ENCODE measurements at regions not wholly inside any gene's neighbourhood (a gene's known extent, or its start where the extent isn't known, plus 50 kb on each side); places are given as distances from the start of the nearest gene placed in this dataset.

- in situ Hi-C loops (cut with HindIII; ENCODE audit: low sequenced_read_pairs), result no loop called here
- DNase-seq (ENCODE audit: low read depth), result no peak
- TF ChIP-seq, protein P1, sequence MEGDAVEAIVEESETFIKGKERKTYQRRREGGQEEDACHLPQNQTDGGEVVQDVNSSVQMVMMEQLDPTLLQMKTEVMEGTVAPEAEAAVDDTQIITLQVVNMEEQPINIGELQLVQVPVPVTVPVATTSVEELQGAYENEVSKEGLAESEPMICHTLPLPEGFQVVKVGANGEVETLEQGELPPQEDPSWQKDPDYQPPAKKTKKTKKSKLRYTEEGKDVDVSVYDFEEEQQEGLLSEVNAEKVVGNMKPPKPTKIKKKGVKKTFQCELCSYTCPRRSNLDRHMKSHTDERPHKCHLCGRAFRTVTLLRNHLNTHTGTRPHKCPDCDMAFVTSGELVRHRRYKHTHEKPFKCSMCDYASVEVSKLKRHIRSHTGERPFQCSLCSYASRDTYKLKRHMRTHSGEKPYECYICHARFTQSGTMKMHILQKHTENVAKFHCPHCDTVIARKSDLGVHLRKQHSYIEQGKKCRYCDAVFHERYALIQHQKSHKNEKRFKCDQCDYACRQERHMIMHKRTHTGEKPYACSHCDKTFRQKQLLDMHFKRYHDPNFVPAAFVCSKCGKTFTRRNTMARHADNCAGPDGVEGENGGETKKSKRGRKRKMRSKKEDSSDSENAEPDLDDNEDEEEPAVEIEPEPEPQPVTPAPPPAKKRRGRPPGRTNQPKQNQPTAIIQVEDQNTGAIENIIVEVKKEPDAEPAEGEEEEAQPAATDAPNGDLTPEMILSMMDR (IDR thresholded peaks at IDR 0.05; ENCODE audit: low read depth, low read length, missing control alignments), result no peak
These were observed 151.0 kb downstream of the SUDS3 start for GRCh38 chr12:118527310-118527709.

DNA sequence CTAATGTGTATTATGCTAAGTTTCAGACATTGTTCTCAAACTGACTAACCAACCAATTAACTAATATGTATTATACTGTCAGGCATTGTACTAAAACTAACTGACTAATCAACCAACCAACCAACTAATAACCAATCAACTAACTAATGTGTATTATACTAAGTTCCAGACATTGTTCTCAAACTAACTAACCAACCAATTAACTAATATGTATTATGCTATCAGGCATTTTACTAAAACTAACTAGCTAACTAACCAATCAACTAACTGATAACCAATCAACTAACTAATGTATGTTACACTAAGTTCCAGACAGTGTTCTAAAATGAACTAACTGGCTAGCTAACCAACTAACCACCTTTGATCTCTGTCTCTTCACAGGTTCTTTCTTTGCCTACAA is 152.3 kb downstream of the SUDS3 start:
- in situ Hi-C loops (cut with HindIII; ENCODE audit: low sequenced_read_pairs), result no loop called here
- TF ChIP-seq, protein P1 (IDR thresholded peaks at IDR 0.05; ENCODE audit: low read depth, low read length, missing control alignments), result no peak
- no peak for DNase-seq (ENCODE audit: low read depth)
- no peak overlapping the region for H3K4me3 ChIP-seq (ENCODE audit: low read depth, low read length)

More at GRCh38 chr12:118527310-118527709, 151.0 kb downstream of the SUDS3 start:
- H3K4me3 ChIP-seq (ENCODE audit: low read depth, low read length), result no peak overlapping the region

GRCh38 chr12:118534003-118534402 is 157.6 kb downstream of the SUDS3 start:
- no peak overlapping the region for H3K4me3 ChIP-seq (ENCODE audit: low read depth, low read length)
- TF ChIP-seq, protein P1 (IDR thresholded peaks at IDR 0.05; ENCODE audit: low read depth, low read length, missing control alignments), result no peak
- DNase-seq (ENCODE audit: low read depth), result no peak
- in situ Hi-C loops (cut with HindIII; ENCODE audit: low sequenced_read_pairs), result no loop called here

DNA sequence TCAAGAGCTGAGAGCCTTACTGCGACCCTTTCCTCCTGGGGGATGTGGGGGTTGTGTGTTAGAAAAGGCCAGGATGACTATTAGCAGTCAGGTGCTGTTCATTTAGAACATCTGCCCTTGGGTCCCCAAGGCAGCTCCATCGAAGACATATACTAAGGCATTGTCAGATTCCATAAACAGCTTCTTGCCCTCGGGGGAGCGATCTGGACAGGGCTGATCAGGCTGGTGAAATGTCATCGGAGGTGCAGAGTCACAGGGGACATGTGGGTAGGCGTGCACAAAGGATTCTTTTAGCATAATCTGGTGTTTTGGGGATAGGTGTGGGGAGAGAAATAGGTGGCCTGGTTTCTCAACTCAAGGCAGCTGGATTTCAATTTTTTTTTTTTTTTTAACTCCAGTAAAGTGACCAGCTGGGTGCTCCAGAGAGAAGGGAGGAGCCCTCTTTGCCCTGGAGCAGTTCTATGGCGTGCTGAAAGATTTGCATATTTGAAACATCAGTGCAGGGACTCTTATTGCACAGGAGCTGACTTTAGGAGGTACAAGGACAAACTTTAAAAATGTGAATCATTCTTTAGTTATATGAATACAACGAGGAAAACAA is 160.1 kb downstream of the SUDS3 start:
- DNase-seq (ENCODE audit: low read depth), result no peak
- TF ChIP-seq, protein P1 (IDR thresholded peaks at IDR 0.05; ENCODE audit: low read depth, low read length, missing control alignments), result no peak
- in situ Hi-C loops (cut with HindIII; ENCODE audit: low sequenced_read_pairs), result no loop called here
- H3K4me3 ChIP-seq (ENCODE audit: low read depth, low read length), result no peak overlapping the region

GRCh38 chr12:118537481-118537917 is 161.1 kb downstream of the SUDS3 start:
- in situ Hi-C loops (cut with HindIII; ENCODE audit: low sequenced_read_pairs), result no loop called here
- TF ChIP-seq, protein P1 (IDR thresholded peaks at IDR 0.05; ENCODE audit: low read depth, low read length, missing control alignments), result no peak
- no peak overlapping the region for H3K4me3 ChIP-seq (ENCODE audit: low read depth, low read length)
- no peak for DNase-seq (ENCODE audit: low read depth)

DNA sequence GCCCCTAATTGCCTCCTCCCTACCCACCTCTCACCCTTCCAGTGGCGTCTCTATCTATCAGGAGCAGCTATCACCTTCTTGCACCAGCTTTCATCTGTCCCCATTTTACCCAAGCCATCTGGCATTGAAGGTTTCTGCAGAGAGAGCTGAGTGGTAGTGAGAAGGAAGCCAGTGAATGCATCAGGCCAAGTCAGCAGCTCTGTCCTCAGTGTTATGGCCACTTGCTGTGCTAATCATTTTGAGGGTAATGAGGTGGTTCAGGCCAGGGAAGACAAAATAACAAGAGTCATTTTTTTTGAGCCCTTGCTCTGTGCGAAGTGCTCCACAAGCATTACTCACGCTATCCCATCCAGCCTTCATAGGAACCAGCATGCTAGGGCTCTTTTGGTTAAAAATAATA is 164.7 kb downstream of the SUDS3 start:
- no peak for DNase-seq (ENCODE audit: low read depth)
- TF ChIP-seq, protein P1 (IDR thresholded peaks at IDR 0.05; ENCODE audit: low read depth, low read length, missing control alignments), result no peak
- in situ Hi-C loops (cut with HindIII; ENCODE audit: low sequenced_read_pairs), result no loop called here

More for the DNA sequence above, 164.7 kb downstream of the SUDS3 start:
- no peak overlapping the region for H3K4me3 ChIP-seq (ENCODE audit: low read depth, low read length)

Measured in astrocyte of the cerebellum (primary cell).